Osteoblast (primary cell): ENCODE measurements at regions not wholly inside any gene's neighbourhood (a gene's known extent, or its start where the extent isn't known, plus 50 kb on each side); places are given as distances from the start of the nearest gene placed in this dataset.

Experiments used
- DNase-seq: peaks from one replicate; pipeline ENCODE4 v3.0.0; 2011; ENCODE audit warnings: low spot score, mixed read lengths; ENCODE audit not compliant: insufficient read length; ENCODE audit errors: missing footprints
- H2AFZ ChIP-seq: 2 replicates; pipeline ENCODE4 v1.6.0; 2011; ENCODE audit warnings: mild to moderate bottlenecking, low read length
- H3K27ac ChIP-seq: 2 replicates; pipeline ENCODE4 v1.5.1; 2011; ENCODE audit warnings: mild to moderate bottlenecking, low read depth, low read length, moderate library complexity
- H3K27me3 ChIP-seq: 2 replicates; pipeline ENCODE4 v1.6.0; 2012; ENCODE audit warnings: mild to moderate bottlenecking, control low read depth, inconsistent platforms, low read length, moderate library complexity; ENCODE audit not compliant: insufficient read depth
- H3K36me3 ChIP-seq: 2 replicates; pipeline ENCODE4 v1.5.1; 2011; ENCODE audit warnings: mild to moderate bottlenecking, low read length, control low read depth, moderate library complexity; ENCODE audit not compliant: insufficient read depth
- H3K4me1 ChIP-seq: 2 replicates; pipeline ENCODE4 v1.5.1; 2011; ENCODE audit warnings: mild to moderate bottlenecking, low read length, control low read depth, moderate library complexity; ENCODE audit not compliant: insufficient read depth
- H3K4me2 ChIP-seq: 2 replicates; pipeline ENCODE4 v1.6.0; 2011; ENCODE audit warnings: mild to moderate bottlenecking, low read length; ENCODE audit not compliant: insufficient read depth
- H3K4me3 ChIP-seq: fragments of 200-600 bp; sonication (generic); 3 replicates; pipeline ENCODE4 v1.5.1; 2012; ENCODE audit warnings: mild to moderate bottlenecking, low read length, inconsistent platforms; ENCODE audit not compliant: insufficient read depth
- H3K79me2 ChIP-seq: 2 replicates; pipeline ENCODE4 v1.6.0; 2012; ENCODE audit warnings: mild to moderate bottlenecking, low read length, control low read depth, inconsistent platforms; ENCODE audit not compliant: insufficient read depth
- H3K9me3 ChIP-seq: 2 replicates; pipeline ENCODE4 v1.5.1; 2011; ENCODE audit warnings: low read depth, low read length, control low read depth
- H4K20me1 ChIP-seq: 2 replicates; pipeline ENCODE4 v1.6.0; 2012; ENCODE audit warnings: mild to moderate bottlenecking, low read length, control low read depth; ENCODE audit not compliant: insufficient read depth
- TF ChIP-seq, protein P1 (sequence below): IDR thresholded peaks from 2 replicates; pipeline ENCODE4 v1.5.1; 2011; ENCODE audit warnings: mild to moderate bottlenecking, low read depth, low read length, moderate library complexity; ENCODE audit errors: extremely low read depth

- Histone ChIP-seq H3K27ac (no peak overlapping the region), H3K9me3 (no peaks in the 10 kb centered on the region), H3K4me3 (no peak overlapping the region), H3K27me3 (no peaks in the 10 kb centered on the region), H3K79me2 (no peaks in the 10 kb centered on the region), H3K4me2 (no peak overlapping the region), H3K36me3 (no peaks in the 10 kb centered on the region), H2AFZ (no peak overlapping the region), H4K20me1 (no peaks in the 10 kb centered on the region), H3K4me1 (no peaks in the 10 kb centered on the region)
- no peak for DNase-seq
- TF ChIP-seq, protein P1, sequence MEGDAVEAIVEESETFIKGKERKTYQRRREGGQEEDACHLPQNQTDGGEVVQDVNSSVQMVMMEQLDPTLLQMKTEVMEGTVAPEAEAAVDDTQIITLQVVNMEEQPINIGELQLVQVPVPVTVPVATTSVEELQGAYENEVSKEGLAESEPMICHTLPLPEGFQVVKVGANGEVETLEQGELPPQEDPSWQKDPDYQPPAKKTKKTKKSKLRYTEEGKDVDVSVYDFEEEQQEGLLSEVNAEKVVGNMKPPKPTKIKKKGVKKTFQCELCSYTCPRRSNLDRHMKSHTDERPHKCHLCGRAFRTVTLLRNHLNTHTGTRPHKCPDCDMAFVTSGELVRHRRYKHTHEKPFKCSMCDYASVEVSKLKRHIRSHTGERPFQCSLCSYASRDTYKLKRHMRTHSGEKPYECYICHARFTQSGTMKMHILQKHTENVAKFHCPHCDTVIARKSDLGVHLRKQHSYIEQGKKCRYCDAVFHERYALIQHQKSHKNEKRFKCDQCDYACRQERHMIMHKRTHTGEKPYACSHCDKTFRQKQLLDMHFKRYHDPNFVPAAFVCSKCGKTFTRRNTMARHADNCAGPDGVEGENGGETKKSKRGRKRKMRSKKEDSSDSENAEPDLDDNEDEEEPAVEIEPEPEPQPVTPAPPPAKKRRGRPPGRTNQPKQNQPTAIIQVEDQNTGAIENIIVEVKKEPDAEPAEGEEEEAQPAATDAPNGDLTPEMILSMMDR, result no peak
Measured at GRCh38 chr9:73853549-73853948, 643.6 kb upstream of the RORB start.

- H3K27me3 ChIP-seq, result no peaks in the 10 kb centered on the region
- H2AFZ ChIP-seq, result no peak overlapping the region
- TF ChIP-seq, protein P1, result no peak
- no peaks in the 10 kb centered on the region for H4K20me1 ChIP-seq
- no peak for DNase-seq
- H3K36me3 ChIP-seq, result no peaks in the 10 kb centered on the region
- H3K79me2 ChIP-seq, result no peaks in the 10 kb centered on the region
- H3K4me1 ChIP-seq, result no peaks in the 10 kb centered on the region
- no peak overlapping the region for H3K27ac ChIP-seq
- H3K4me2 ChIP-seq, result no peak overlapping the region
- H3K9me3 ChIP-seq, result no peaks in the 10 kb centered on the region
- H3K4me3 ChIP-seq, result no peak overlapping the region
Measured at GRCh38 chr9:73855206-73855605, 641.9 kb upstream of the RORB start.

GRCh38 chr9:73863924-73864323 lies 633.2 kb upstream of the RORB start:
- H3K27ac ChIP-seq, result no peak overlapping the region
- H3K9me3 ChIP-seq, result no peaks in the 10 kb centered on the region
- no peaks in the 10 kb centered on the region for H3K4me1 ChIP-seq
- DNase-seq, result no peak
- H4K20me1 ChIP-seq, result no peaks in the 10 kb centered on the region
- no peak overlapping the region for H2AFZ ChIP-seq
- no peak overlapping the region for H3K4me3 ChIP-seq
- H3K79me2 ChIP-seq, result no peaks in the 10 kb centered on the region
- no peaks in the 10 kb centered on the region for H3K36me3 ChIP-seq
- TF ChIP-seq, protein P1, result no peak
- H3K4me2 ChIP-seq, result no peak overlapping the region
- H3K27me3 ChIP-seq, result no peaks in the 10 kb centered on the region

DNA sequence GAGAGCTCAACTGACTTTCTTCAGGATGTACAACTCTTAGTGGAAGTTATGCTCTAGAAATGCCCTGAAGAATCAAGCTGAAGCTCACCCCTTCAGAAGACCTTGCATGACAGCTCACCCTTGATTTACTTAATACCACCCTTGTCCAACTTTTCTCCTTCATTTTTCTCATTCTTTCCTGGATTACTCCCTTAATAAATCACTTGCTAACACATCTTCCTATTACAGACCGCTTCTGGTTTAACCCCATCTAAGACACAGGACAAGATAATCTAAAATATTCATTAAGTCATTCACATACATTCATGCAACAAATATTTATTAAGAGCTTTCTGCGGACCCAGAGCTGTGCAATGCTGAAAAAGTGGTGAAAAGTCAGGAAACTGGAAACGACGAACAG lies 630.7 kb upstream of the RORB start:
- Histone ChIP-seq H3K27me3 (no peaks in the 10 kb centered on the region), H3K4me1 (no peaks in the 10 kb centered on the region), H3K9me3 (no peaks in the 10 kb centered on the region), H3K36me3 (no peaks in the 10 kb centered on the region), H3K4me2 (no peak overlapping the region), H3K4me3 (no peak overlapping the region), H3K27ac (no peak overlapping the region), H4K20me1 (no peaks in the 10 kb centered on the region), H2AFZ (no peak overlapping the region), H3K79me2 (no peaks in the 10 kb centered on the region)
- TF ChIP-seq, protein P1, result no peak
- no peak for DNase-seq
